HCT116 (cell line): ENCODE measurements at regions not wholly inside any gene's neighbourhood (a gene's known extent, or its start where the extent isn't known, plus 50 kb on each side); places are given as distances from the start of the nearest gene placed in this dataset.

ENCODE experiments used
- CTCF ChIP-seq, 3 experiments: fragments of 200-600 bp in 1 of 3; sonication (generic) in 1 of 3; IDR thresholded peaks in 2 of 3; conservative IDR thresholded peaks in 1 of 3; 2 replicates each; pipeline ENCODE4 v1.5.1; 2012 to 2017; ENCODE audit warnings: low read depth in 2 of 3, low read length in 2 of 3, antibody characterized with exemption in 1 of 3, borderline replicate concordance in 1 of 3, control low read depth in 1 of 3, mild to moderate bottlenecking in 1 of 3, mixed read lengths in 1 of 3, mixed run types in 1 of 3, moderate library complexity in 1 of 3; ENCODE audit not compliant: insufficient read depth in 1 of 3
- EZH2 ChIP-seq: fragments of 200-600 bp; sonication (generic); IDR thresholded peaks from 2 replicates; pipeline ENCODE4 v1.6.1; 2017; ENCODE audit warnings: antibody characterized with exemption, mixed run types
- FOSL1 ChIP-seq: IDR thresholded peaks from 2 replicates; pipeline ENCODE4 v1.6.1; 2012; ENCODE audit warnings: low read depth
- MAX ChIP-seq: IDR thresholded peaks from 2 replicates; pipeline ENCODE4 v1.6.1; 2012
- POLR2A ChIP-seq: IDR thresholded peaks from 2 replicates; pipeline ENCODE4 v1.7.0; 2011; ENCODE audit warnings: borderline replicate concordance; ENCODE audit not compliant: insufficient read depth, insufficient read length; ENCODE audit errors: extremely low read depth
- POLR2AphosphoS5 ChIP-seq: IDR thresholded peaks from 2 replicates; pipeline ENCODE4 v1.6.1; 2011; ENCODE audit warnings: mild to moderate bottlenecking, low read depth, low read length, moderate library complexity
- REST ChIP-seq: IDR thresholded peaks from 2 replicates; pipeline ENCODE4 v1.6.1; 2012; ENCODE audit warnings: low read depth
- SP1 ChIP-seq: IDR thresholded peaks from 2 replicates; pipeline ENCODE4 v1.6.1; 2012; ENCODE audit warnings: low read depth
- YY1 ChIP-seq: IDR thresholded peaks from 2 replicates; pipeline ENCODE4 v1.6.1; 2011; ENCODE audit warnings: low read length, low read depth, moderate library complexity, mild to moderate bottlenecking; ENCODE audit not compliant: insufficient replicate concordance; ENCODE audit errors: extremely low read depth

- TF ChIP-seq YY1 (no peak), EZH2 (no peak), POLR2AphosphoS5 (no peak), POLR2A (no peak), CTCF (IDR thresholded peaks at IDR 0.05 in 2 of 3, conservative IDR thresholded peaks at IDR 0.05 in 1 of 3; ENCODE audit: borderline replicate concordance in 1 of 3, insufficient read depth in 1 of 3, low read depth in 2 of 3, low read length in 2 of 3) (no peak), REST (no peak), SP1 (no peak), FOSL1 (no peak), MAX (no peak)
Measured at GRCh38 chr5:19352120-19352519, 635.9 kb downstream of the CDH18 start.
